ENCODE measurements at regions not wholly inside any gene's neighbourhood (a gene's known extent, or its start where the extent isn't known, plus 50 kb on each side); places are given as distances from the start of the nearest gene placed in this dataset.

- TF ChIP-seq EZH2 (IDR thresholded peaks at IDR 0.05; ENCODE audit: borderline replicate concordance, low read depth, low read length, poor library complexity, severe bottlenecking) (no peak), CTCF (conservative IDR thresholded peaks at IDR 0.05; ENCODE audit: low read depth, low read length) (no peak)
These were observed 114.5 kb downstream of the TMEM130 start for GRCh38 chr7:98755138-98755898.

Measured in A673 (cell line).